Pancreas (tissue), 10 donors: ENCODE measurements at regions not wholly inside any gene's neighbourhood (a gene's known extent, or its start where the extent isn't known, plus 50 kb on each side); places are given as distances from the start of the nearest gene placed in this dataset.

Source experiments
- ATAC-seq, 4 donors: fragments of 200-7000 bp; cut with Tn5 transposase; one replicate each; pipeline versions ENCODE4 v1.8.0 to v1.9.1; 2020; ENCODE audit warnings: mild to moderate bottlenecking in 4 of 4, moderate library complexity in 4 of 4
- DNase-seq, 6 donors: peaks; one replicate each; pipeline ENCODE4 v3.0.0-alpha.2; 2020
- FAIRE-seq: peaks from 2 replicates; lab custom pipeline; 2012; peaks lifted over from hg19 to GRCh38; lab: Jason Lieb, UNC
- H3K27ac ChIP-seq, 4 donors: fragments of 200-600 bp; sonication (generic); 1 replicate in 3 of 4; 2 replicates in 1 of 4; pipeline versions ENCODE4 v1.5.0 to v1.8.0; 2020
- H3K27me3 ChIP-seq, 4 donors: fragments of 200-600 bp; one replicate each; pipeline ENCODE4 v1.8.0; 2021
- H3K36me3 ChIP-seq, 3 donors: fragments of 200-600 bp; sonication (generic) in 1 of 3; one replicate each; pipeline versions ENCODE4 v1.5.0 to v1.8.0; 2020 to 2021
- H3K4me1 ChIP-seq, 3 donors: fragments of 200-600 bp; one replicate each; pipeline ENCODE4 v1.8.0; 2021
- H3K4me3 ChIP-seq, 4 donors: fragments of 200-600 bp; sonication (generic) in 2 of 4; one replicate each; pipeline versions ENCODE4 v1.5.0 to v1.8.0; 2020 to 2021
- H3K9me3 ChIP-seq, 4 donors: fragments of 200-600 bp; one replicate each; pipeline ENCODE4 v1.8.0; 2021
- CTCF ChIP-seq, 4 donors: fragments of 200-600 bp; sonication (generic) in 3 of 4; IDR thresholded peaks; one replicate each; pipeline versions ENCODE4 v1.5.0 to v1.8.0; 2021; ENCODE audit warnings: antibody characterized with exemption in 4 of 4
- WGBS, 2 donors: extraction: QIAGEN DNeasy Blood & Tissue Kit; methylation state at CpG; one replicate each; pipeline ENCODE4 v1.1.7; 2013; 5-methylcytosine and 5-hydroxymethylcytosine counted together
- intact Hi-C, 3 donors: fragments of 100-400 bp; cut with DNase I; formaldehyde crosslinking; loops; one replicate each; pipeline versions ENCODE4 v1.11.1 to v1.14.2; 2022
- donor health status: healthy with polysubstance abuse.
- donor health status: DM: no; HTN: no; CAD: no; lungs with moderate emphysema.
- donor health status: DM: no; HTN: no; CAD: no.
- donor health status: control.
- donor health status: control.
- donor health status: Bipolar disorder and iron deficiency.
- donor health status: DM: yes; HTN: yes; CAD: no.
- donor health status: DM: no; HTN: no; CAD: no.
- donor health status: DM: no; HTN: no; CAD: no.
- donor health status: DM: yes; HTN: yes; CAD: no.

- Histone ChIP-seq H3K36me3 (no peaks in the 10 kb centered on the region), H3K9me3 (no peaks in the 10 kb centered on the region), H3K27ac (no peak overlapping the region), H3K4me1 (no peaks in the 10 kb centered on the region), H3K27me3 (peaks cover 0 to 10% (median 0%) of the 10 kb centered on the region in 4 donors), H3K4me3 (no peak overlapping the region)
- TF ChIP-seq CTCF (IDR thresholded peaks at IDR 0.05) = no peak
- DNase-seq (no peak), FAIRE-seq (no peak), ATAC-seq (no peak)
- 43 to 56% methylated on average over 3 of the region's 3 CpGs for WGBS, 2 donors
- intact Hi-C loops = no loop called here
Observed at GRCh38 chrX:87727620-87728019, 210.0 kb downstream of the KLHL4 start.

- Histone ChIP-seq H3K4me3 (no peak overlapping the region), H3K27me3 (peaks cover 0 to 12% (median 0%) of the 10 kb centered on the region in 4 donors), H3K27ac (no peak overlapping the region), H3K4me1 (no peaks in the 10 kb centered on the region), H3K36me3 (no peaks in the 10 kb centered on the region), H3K9me3 (no peaks in the 10 kb centered on the region)
- DNase-seq (no peak), FAIRE-seq (no peak), ATAC-seq (no peak)
- 61 to 76% methylated on average over 9 of the region's 9 CpGs for WGBS, 2 donors
- intact Hi-C loops = no loop called here
- TF ChIP-seq CTCF (IDR thresholded peaks at IDR 0.05) = no peak
Observed at GRCh38 chrX:87728024-87728423, 210.4 kb downstream of the KLHL4 start.

GRCh38 chrX:87728459-87728858, 210.9 kb downstream of the KLHL4 start:
- H3K4me1 ChIP-seq = no peaks in the 10 kb centered on the region
- no peaks in the 10 kb centered on the region for H3K36me3 ChIP-seq
- DNase-seq (no peak), ATAC-seq (no peak), FAIRE-seq (no peak)
- H3K9me3 ChIP-seq = no peaks in the 10 kb centered on the region
- intact Hi-C loops = no loop called here
- no peak overlapping the region for H3K27ac ChIP-seq
- peaks cover 0 to 12% (median 0%) of the 10 kb centered on the region in 4 donors for H3K27me3 ChIP-seq
- WGBS, 2 donors = 82 to 88% methylated on average over 7 of the region's 7 CpGs
- H3K4me3 ChIP-seq = no peak overlapping the region
- TF ChIP-seq CTCF (IDR thresholded peaks at IDR 0.05) = no peak

GRCh38 chrX:87732133-87732532, 214.5 kb downstream of the KLHL4 start:
- TF ChIP-seq CTCF (IDR thresholded peaks at IDR 0.05) = no peak
- Histone ChIP-seq H3K9me3 (no peaks in the 10 kb centered on the region), H3K4me1 (no peaks in the 10 kb centered on the region), H3K36me3 (no peaks in the 10 kb centered on the region), H3K4me3 (no peak overlapping the region), H3K27ac (no peak overlapping the region), H3K27me3 (peaks cover 0 to 15% (median 0%) of the 10 kb centered on the region in 4 donors)
- ATAC-seq (no peak), FAIRE-seq (no peak), DNase-seq (no peak)
- intact Hi-C loops = no loop called here

- TF ChIP-seq CTCF (IDR thresholded peaks at IDR 0.05) = no peak
- H3K27me3 ChIP-seq = peaks cover 0 to 15% (median 1%) of the 10 kb centered on the region in 4 donors
- no peaks in the 10 kb centered on the region for H3K4me1 ChIP-seq
- DNase-seq (no peak), ATAC-seq (no peak), FAIRE-seq (no peak)
- no peak overlapping the region for H3K27ac ChIP-seq
- no peak overlapping the region for H3K4me3 ChIP-seq
- WGBS, 2 donors = 46 to 56% methylated on average over 2 of the region's 2 CpGs
- H3K9me3 ChIP-seq = no peaks in the 10 kb centered on the region
- intact Hi-C loops = no loop called here
- H3K36me3 ChIP-seq = no peaks in the 10 kb centered on the region
Observed at GRCh38 chrX:87736576-87736975, 219.0 kb downstream of the KLHL4 start.
